NB4 (cell line): ENCODE measurements at regions not wholly inside any gene's neighbourhood (a gene's known extent, or its start where the extent isn't known, plus 50 kb on each side); places are given as distances from the start of the nearest gene placed in this dataset.

Experiments used
- DNase-seq: peaks from one replicate; pipeline ENCODE4 v3.0.0; 2010; ENCODE audit warnings: low read depth
- H3K4me3 ChIP-seq: one replicate; pipeline ENCODE4 v1.5.1; 2011; ENCODE audit warnings: mild to moderate bottlenecking, low read depth, low read length, moderate library complexity
- MYC ChIP-seq: IDR thresholded peaks from 2 replicates; pipeline ENCODE4 v1.6.1; 2011; ENCODE audit warnings: low read depth, low read length
- POLR2A ChIP-seq: IDR thresholded peaks from 2 replicates; pipeline ENCODE4 v1.6.1; 2011; ENCODE audit warnings: mild to moderate bottlenecking; ENCODE audit not compliant: insufficient read length; ENCODE audit errors: extremely low read depth
- TF ChIP-seq, protein P1 (sequence below): IDR thresholded peaks from one replicate; pipeline ENCODE4 v1.5.1; 2012; ENCODE audit warnings: low read depth, low read length
- TF ChIP-seq, protein P2 (sequence below): IDR thresholded peaks from 2 replicates; pipeline ENCODE4 v1.6.1; 2011; ENCODE audit warnings: low read depth, low read length

DNA sequence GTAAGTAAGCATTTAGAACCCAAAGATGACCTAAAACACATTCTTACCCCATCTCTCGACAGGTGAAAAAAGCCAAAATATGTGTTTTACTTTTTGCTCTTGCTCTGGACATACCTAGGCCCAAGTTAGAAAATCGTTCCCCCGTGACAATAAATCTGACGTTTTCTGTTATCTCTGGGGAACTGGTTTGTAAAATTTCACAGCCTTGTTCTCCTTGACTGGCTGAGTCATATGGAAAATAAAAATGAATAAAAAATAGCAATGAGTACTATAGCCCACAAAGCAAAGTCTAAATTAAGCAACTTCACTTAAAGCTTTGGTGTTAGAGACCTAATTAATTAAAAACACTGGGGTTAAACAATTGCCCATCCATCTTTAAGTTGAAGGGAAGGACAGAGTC, 286.9 kb upstream of the CLINT1 start:
- DNase-seq: no peak
- no peak overlapping the region for H3K4me3 ChIP-seq
- TF ChIP-seq, protein P1, sequence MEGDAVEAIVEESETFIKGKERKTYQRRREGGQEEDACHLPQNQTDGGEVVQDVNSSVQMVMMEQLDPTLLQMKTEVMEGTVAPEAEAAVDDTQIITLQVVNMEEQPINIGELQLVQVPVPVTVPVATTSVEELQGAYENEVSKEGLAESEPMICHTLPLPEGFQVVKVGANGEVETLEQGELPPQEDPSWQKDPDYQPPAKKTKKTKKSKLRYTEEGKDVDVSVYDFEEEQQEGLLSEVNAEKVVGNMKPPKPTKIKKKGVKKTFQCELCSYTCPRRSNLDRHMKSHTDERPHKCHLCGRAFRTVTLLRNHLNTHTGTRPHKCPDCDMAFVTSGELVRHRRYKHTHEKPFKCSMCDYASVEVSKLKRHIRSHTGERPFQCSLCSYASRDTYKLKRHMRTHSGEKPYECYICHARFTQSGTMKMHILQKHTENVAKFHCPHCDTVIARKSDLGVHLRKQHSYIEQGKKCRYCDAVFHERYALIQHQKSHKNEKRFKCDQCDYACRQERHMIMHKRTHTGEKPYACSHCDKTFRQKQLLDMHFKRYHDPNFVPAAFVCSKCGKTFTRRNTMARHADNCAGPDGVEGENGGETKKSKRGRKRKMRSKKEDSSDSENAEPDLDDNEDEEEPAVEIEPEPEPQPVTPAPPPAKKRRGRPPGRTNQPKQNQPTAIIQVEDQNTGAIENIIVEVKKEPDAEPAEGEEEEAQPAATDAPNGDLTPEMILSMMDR: no peak
- TF ChIP-seq, protein P2, sequence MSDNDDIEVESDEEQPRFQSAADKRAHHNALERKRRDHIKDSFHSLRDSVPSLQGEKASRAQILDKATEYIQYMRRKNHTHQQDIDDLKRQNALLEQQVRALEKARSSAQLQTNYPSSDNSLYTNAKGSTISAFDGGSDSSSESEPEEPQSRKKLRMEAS: no peak
- TF ChIP-seq MYC (no peak), POLR2A (no peak)

DNA sequence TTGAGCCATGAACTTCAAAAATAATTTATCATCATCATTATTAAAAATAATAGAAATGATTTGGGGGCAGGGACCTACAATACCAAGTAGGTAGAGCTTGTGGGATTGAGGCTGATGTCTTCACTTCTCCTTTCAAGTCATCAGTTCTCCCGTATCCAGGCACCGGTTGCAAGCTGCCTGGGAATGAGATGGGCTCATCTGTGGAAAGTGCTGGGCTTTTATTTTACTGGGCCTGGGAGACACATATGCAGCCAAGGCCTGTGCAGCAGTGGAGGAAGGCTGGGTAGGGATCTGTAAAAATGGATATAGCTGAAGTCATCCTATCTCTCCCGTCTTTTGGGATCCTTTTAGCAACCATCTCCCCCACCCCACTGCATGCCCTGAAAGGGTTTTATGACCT, 284.1 kb upstream of the CLINT1 start:
- DNase-seq: no peak
- no peak overlapping the region for H3K4me3 ChIP-seq
- TF ChIP-seq MYC (no peak), POLR2A (no peak)
- TF ChIP-seq, protein P1: no peak
- TF ChIP-seq, protein P2: no peak

DNA sequence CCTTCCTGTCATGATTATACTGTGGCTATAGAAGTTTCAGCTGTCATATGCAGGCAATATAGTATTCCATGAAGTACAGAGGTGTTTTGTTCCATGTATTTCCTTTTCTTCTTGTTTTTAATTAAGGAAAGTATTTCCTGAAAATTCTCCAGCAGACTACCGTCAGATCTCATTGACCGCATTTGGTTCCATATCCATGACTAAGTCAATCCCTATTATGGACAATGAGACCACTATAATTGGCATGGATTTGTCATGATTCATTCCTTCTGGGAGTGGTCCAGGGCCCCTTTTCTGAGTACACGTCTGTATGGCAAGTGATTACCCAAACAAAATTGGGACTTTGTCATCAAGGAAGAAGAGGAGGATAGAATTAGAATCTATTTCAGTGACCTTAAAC, 283.2 kb upstream of the CLINT1 start:
- no peak for DNase-seq
- no peak for TF ChIP-seq MYC
- TF ChIP-seq, protein P2: no peak
- TF ChIP-seq POLR2A: no peak
- TF ChIP-seq, protein P1: no peak
- no peak overlapping the region for H3K4me3 ChIP-seq

DNA sequence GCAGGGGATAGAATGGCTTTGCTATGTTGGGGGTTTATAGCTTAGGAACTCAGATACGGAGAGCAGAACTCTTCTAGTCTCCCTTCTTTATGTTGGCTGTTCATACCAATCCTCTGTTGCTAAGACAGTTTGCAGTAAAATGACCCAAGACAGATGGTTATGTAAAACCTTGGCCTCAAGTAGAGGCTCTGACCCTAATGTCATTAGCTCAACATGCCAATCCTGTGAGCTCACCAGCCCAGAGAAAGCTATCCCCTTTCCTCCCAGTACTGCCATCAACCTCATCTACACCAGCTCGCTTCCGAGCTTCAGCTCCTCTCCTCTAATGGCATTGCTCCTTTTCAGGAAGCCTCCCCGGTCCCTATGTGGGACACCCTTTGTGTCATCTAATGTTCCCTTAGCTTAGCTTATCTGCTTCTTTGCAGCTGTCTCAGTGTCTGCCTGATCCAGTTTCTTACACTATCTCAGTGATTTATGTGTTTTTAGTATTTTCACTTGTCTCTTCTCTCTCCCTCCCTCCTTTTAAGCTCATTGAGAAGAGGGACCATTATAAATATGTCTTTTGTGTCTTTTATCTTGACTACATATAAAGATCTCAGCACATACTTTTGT, 281.3 kb upstream of the CLINT1 start:
- DNase-seq: no peak
- TF ChIP-seq, protein P1: no peak
- no peak for TF ChIP-seq MYC
- TF ChIP-seq, protein P2: no peak
- TF ChIP-seq POLR2A: no peak
- no peak overlapping the region for H3K4me3 ChIP-seq

DNA sequence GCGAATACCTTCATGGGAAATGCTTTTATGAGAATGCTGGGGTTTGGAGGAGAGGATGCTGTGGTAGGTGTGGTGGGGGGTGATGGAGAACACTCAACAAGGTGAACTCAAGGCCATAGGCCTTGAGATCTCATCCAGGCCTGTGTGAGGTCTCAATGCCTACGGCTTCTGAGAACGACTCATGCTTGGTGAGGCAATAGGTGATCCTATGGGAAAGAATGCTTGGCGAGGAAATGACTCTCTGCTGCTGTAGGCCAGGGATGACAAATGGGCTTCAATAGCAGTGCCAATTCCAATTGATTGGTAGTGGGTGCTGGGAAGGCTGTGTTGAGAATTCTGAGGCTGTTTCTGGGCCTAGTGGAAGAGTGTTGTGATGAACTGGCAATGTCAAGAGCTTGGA, 280.2 kb upstream of the CLINT1 start:
- no peak overlapping the region for H3K4me3 ChIP-seq
- no peak for TF ChIP-seq POLR2A
- TF ChIP-seq, protein P2: no peak
- TF ChIP-seq MYC: no peak
- TF ChIP-seq, protein P1: no peak
- no peak for DNase-seq
